ENCODE measurements at regions not wholly inside any gene's neighbourhood (a gene's known extent, or its start where the extent isn't known, plus 50 kb on each side); places are given as distances from the start of the nearest gene placed in this dataset.

DNA sequence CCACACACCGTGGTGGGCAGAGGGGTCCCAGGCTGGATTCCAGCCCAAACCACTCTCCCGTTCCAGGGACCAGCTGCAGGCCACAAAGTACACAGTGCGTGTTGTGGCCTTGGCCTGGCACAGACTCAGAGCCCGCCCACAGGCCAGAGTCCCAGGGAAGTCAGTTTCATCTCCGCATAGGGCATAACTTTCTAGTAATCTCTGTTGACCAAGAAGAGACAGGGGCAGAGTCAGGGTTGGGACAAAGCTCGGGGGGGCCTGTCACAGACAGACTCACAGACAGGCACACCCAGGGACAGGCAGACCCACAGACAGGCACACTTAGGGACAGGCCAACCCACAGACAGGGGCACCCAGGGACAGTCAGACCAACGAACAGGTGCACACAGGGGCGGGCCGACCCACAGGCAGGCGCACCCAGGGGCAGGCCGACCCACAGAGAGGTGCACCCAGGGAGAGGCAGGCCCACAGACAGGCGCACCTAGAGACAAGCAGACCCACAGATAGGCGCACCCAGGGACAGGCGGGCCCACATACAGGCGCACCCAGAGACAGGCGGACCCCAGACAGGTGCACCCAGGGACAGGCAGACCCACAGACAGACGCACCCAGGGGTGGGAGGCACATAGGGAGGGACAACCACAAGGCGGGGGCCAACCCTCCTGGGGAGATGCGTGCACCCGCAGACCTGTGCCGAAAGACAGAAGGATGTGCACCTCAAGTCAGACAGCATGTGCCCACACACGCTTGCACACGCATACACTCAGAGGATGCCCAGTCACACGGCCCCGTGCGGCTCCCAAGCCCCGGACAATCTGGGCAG, 323.3 kb upstream of the RTL1 start:
- TF ChIP-seq, protein P1, sequence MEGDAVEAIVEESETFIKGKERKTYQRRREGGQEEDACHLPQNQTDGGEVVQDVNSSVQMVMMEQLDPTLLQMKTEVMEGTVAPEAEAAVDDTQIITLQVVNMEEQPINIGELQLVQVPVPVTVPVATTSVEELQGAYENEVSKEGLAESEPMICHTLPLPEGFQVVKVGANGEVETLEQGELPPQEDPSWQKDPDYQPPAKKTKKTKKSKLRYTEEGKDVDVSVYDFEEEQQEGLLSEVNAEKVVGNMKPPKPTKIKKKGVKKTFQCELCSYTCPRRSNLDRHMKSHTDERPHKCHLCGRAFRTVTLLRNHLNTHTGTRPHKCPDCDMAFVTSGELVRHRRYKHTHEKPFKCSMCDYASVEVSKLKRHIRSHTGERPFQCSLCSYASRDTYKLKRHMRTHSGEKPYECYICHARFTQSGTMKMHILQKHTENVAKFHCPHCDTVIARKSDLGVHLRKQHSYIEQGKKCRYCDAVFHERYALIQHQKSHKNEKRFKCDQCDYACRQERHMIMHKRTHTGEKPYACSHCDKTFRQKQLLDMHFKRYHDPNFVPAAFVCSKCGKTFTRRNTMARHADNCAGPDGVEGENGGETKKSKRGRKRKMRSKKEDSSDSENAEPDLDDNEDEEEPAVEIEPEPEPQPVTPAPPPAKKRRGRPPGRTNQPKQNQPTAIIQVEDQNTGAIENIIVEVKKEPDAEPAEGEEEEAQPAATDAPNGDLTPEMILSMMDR (IDR thresholded peaks at IDR 0.05): no peak
- no peak for TF ChIP-seq POLR2A (IDR thresholded peaks at IDR 0.05)

All from right lobe of liver (tissue), 4 donors.